Breast epithelium (tissue), 4 donors: ENCODE measurements at regions not wholly inside any gene's neighbourhood (a gene's known extent, or its start where the extent isn't known, plus 50 kb on each side); places are given as distances from the start of the nearest gene placed in this dataset.

Experiments
- DNase-seq, 2 donors: peaks; one replicate each; pipeline ENCODE4 v3.0.0-alpha.2; 2019; ENCODE audit warnings: low spot score in 2 of 2
- H3K27ac ChIP-seq, 2 donors: fragments of 200-600 bp; sonication (generic) in 1 of 2; one replicate each; pipeline ENCODE4 v1.5.1; 2016 to 2019; ENCODE audit warnings: mild to moderate bottlenecking in 1 of 2
- H3K27me3 ChIP-seq, 2 donors: fragments of 200-600 bp; sonication (generic) in 1 of 2; one replicate each; pipeline versions ENCODE4 v1.5.1 to v1.6.0; 2017 to 2019; ENCODE audit warnings: control low read depth in 1 of 2, mild to moderate bottlenecking in 1 of 2
- H3K36me3 ChIP-seq: fragments of 200-600 bp; one replicate; pipeline ENCODE4 v1.5.1; 2019
- H3K4me1 ChIP-seq, 2 donors: fragments of 200-600 bp; sonication (generic); one replicate each; pipeline ENCODE4 v1.5.1; 2016 to 2019; ENCODE audit warnings: control low read depth in 1 of 2
- H3K4me3 ChIP-seq, 3 donors: fragments of 200-600 bp; sonication (generic); 1 replicate in 2 of 3; 2 replicates in 1 of 3; pipeline ENCODE4 v1.5.1; 2016 to 2019; ENCODE audit warnings: mild to moderate bottlenecking in 3 of 3, moderate library complexity in 2 of 3
- H3K9me3 ChIP-seq, 2 donors: fragments of 200-600 bp; sonication (generic) in 1 of 2; one replicate each; pipeline ENCODE4 v1.5.1; 2016 to 2019; ENCODE audit warnings: control low read depth in 1 of 2
- POLR2A ChIP-seq: fragments of 450-650 bp; IDR thresholded peaks from one replicate; pipeline ENCODE4 v1.6.1; 2016; ENCODE audit warnings: antibody characterized with exemption, mild to moderate bottlenecking, moderate library complexity
- POLR2AphosphoS5 ChIP-seq, 3 donors: sonication (generic); formaldehyde crosslinking; IDR thresholded peaks; one replicate each; pipeline ENCODE4 v1.6.1; 2017; ENCODE audit warnings: antibody characterized with exemption in 3 of 3
- intact Hi-C: fragments of 100-400 bp; cut with DNase I; formaldehyde crosslinking; loops from one replicate; pipeline ENCODE4 v1.15.1; 2023; ENCODE audit warnings: low total_unique reads
- TF ChIP-seq, protein P1 (sequence below), 3 donors: fragments of 450-650 bp; IDR thresholded peaks; one replicate each; pipeline ENCODE4 v1.5.1; 2016 to 2017; ENCODE audit warnings: antibody characterized with exemption in 3 of 3, mild to moderate bottlenecking in 3 of 3, moderate library complexity in 3 of 3

DNA sequence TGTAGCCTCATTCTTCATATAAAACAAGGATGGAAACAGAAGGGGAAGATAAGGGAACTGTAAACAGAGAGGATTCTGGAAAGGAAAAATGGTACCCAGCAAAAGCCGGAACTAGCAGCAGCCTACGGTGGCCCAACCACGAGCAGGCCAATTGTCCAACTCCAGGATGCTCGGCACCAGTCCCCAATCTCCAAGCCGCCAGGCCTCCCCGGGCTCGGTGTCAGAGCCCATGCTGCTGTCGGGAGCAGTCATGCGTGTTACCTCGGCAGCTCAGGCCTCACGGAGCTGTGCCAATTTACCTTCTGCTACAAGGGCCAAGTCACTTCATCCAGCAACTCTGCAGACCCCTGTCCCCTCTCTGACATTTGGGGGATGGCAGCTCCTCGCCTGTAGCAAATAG is 130.8 kb downstream of the ZBTB18 start:
- H3K9me3 ChIP-seq: no peaks in the 10 kb centered on the region
- intact Hi-C loops: loop anchor here (1.0 kb wide), 1 partner anchor 20 kb away; no protein-coding TSS in a partner anchor
- TF ChIP-seq POLR2AphosphoS5 (IDR thresholded peaks at IDR 0.05): no peak
- TF ChIP-seq, protein P1, sequence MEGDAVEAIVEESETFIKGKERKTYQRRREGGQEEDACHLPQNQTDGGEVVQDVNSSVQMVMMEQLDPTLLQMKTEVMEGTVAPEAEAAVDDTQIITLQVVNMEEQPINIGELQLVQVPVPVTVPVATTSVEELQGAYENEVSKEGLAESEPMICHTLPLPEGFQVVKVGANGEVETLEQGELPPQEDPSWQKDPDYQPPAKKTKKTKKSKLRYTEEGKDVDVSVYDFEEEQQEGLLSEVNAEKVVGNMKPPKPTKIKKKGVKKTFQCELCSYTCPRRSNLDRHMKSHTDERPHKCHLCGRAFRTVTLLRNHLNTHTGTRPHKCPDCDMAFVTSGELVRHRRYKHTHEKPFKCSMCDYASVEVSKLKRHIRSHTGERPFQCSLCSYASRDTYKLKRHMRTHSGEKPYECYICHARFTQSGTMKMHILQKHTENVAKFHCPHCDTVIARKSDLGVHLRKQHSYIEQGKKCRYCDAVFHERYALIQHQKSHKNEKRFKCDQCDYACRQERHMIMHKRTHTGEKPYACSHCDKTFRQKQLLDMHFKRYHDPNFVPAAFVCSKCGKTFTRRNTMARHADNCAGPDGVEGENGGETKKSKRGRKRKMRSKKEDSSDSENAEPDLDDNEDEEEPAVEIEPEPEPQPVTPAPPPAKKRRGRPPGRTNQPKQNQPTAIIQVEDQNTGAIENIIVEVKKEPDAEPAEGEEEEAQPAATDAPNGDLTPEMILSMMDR (IDR thresholded peaks at IDR 0.05): no peak
- TF ChIP-seq POLR2A: no peak
- no peak overlapping the region for H3K4me3 ChIP-seq
- no peaks in the 10 kb centered on the region for H3K4me1 ChIP-seq
- no peak overlapping the region for H3K27ac ChIP-seq
- no peaks in the 10 kb centered on the region for H3K36me3 ChIP-seq
- DNase-seq: no peak
- no peaks in the 10 kb centered on the region for H3K27me3 ChIP-seq

GRCh38 chr1:244183037-244183436 is 132.0 kb downstream of the ZBTB18 start:
- no peak overlapping the region for H3K27ac ChIP-seq
- no peaks in the 10 kb centered on the region for H3K27me3 ChIP-seq
- H3K4me1 ChIP-seq: no peaks in the 10 kb centered on the region
- no peak for DNase-seq
- no peaks in the 10 kb centered on the region for H3K9me3 ChIP-seq
- no peak overlapping the region for H3K4me3 ChIP-seq
- TF ChIP-seq POLR2AphosphoS5 (IDR thresholded peaks at IDR 0.05) (no peak), POLR2A (no peak)
- TF ChIP-seq, protein P1 (IDR thresholded peaks at IDR 0.05): no peak
- no peaks in the 10 kb centered on the region for H3K36me3 ChIP-seq
- intact Hi-C loops: no loop called here

DNA sequence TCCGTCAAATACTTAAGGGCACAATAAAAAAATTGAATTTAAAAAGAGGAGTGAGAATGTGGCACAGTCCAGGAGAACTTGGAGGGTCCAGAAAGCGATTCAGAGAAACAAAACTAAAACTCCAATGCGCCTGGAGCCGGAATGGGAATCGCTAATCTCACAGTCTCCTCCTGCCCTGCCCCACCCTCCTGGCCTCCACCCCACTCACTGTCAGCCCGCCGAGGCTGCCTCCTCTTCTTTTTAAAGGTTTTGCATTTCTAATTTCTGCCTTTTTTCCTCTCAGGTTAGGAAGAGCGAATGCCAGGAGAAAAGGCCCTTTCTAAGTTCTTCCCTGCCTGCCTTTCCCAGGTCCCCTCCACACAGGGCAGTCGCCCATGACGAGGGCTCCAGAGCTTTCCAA is 135.3 kb downstream of the ZBTB18 start:
- TF ChIP-seq, protein P1 (IDR thresholded peaks at IDR 0.05): no peak
- no peak for TF ChIP-seq POLR2A
- TF ChIP-seq POLR2AphosphoS5 (IDR thresholded peaks at IDR 0.05): no peak
- Histone ChIP-seq H3K4me1 (no peaks in the 10 kb centered on the region), H3K9me3 (peaks cover 0 to 6% of the 10 kb centered on the region in 2 donors), H3K27ac (no peak overlapping the region), H3K36me3 (no peaks in the 10 kb centered on the region), H3K4me3 (no peak overlapping the region), H3K27me3 (no peaks in the 10 kb centered on the region)
- intact Hi-C loops: no loop called here
- DNase-seq: no peak

- intact Hi-C loops: no loop called here
- DNase-seq: no peak
- Histone ChIP-seq H3K36me3 (no peaks in the 10 kb centered on the region), H3K4me3 (no peak overlapping the region), H3K9me3 (peaks cover 0 to 6% of the 10 kb centered on the region in 2 donors), H3K27me3 (no peaks in the 10 kb centered on the region), H3K27ac (no peak overlapping the region), H3K4me1 (no peaks in the 10 kb centered on the region)
- TF ChIP-seq, protein P1 (IDR thresholded peaks at IDR 0.05): no peak
- TF ChIP-seq POLR2AphosphoS5 (IDR thresholded peaks at IDR 0.05): no peak
- TF ChIP-seq POLR2A: no peak
Observed at GRCh38 chr1:244187310-244187709, 136.2 kb downstream of the ZBTB18 start.

DNA sequence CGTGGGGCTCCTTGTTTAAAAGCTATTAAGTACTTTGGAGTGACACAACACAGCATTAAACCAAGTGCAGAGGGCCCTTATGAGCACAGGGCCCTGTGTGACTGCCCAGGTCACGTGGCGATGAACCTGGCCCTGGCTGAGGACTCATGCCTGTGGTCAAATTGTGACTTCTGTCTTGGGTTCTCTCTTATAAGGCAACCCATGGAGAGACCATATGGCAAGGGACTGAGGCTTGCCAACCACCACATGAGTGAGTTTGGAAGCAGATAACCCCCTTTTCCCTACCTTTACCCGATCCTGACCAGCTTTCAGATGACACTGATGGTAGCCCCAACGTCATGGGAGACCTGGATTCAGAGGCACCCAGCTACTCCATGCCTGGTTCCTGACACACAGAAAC is 140.5 kb downstream of the ZBTB18 start:
- Histone ChIP-seq H3K4me1 (no peaks in the 10 kb centered on the region), H3K9me3 (peaks cover 0 to 6% of the 10 kb centered on the region in 2 donors), H3K27me3 (no peaks in the 10 kb centered on the region), H3K4me3 (no peak overlapping the region), H3K27ac (no peak overlapping the region), H3K36me3 (no peaks in the 10 kb centered on the region)
- TF ChIP-seq POLR2AphosphoS5 (IDR thresholded peaks at IDR 0.05): no peak
- TF ChIP-seq, protein P1 (IDR thresholded peaks at IDR 0.05): no peak
- no peak for TF ChIP-seq POLR2A
- intact Hi-C loops: no loop called here
- no peak for DNase-seq
